DMS53 (cell line): ENCODE measurements at regions not wholly inside any gene's neighbourhood (a gene's known extent, or its start where the extent isn't known, plus 50 kb on each side); places are given as distances from the start of the nearest gene placed in this dataset.
"Not testable (repeated sequence)": the region's sequence is repeated elsewhere in the genome, so short reads cannot be mapped to it uniquely, and the experiment has no call there.

ENCODE experiments used
- DNase-seq: peaks from one replicate; lab custom pipeline; 2025; lab: John Stamatoyannopoulos, UW

GRCh38 chr6:140833408-140833807 lies 1299.3 kb upstream of the GJE1 start:
- DNase-seq, result no peak

DNA sequence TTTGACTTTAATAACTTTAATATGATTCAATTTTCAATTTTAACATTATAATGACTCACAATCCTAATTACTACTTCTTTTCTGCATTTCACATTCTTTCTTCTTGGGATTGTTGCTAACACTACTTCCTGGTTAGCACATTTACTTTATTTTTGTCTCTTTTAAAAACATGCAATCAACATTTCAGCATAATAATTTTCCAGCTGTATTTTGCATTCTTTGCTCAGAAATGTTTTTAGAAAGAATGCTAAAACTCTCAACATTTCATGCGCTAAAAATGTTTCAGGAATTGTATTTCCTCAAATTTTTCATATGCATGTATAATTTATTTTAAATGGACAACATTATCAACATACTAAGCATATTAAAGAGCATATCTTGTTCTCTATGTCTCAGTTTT lies 1302.1 kb upstream of the GJE1 start:
- no peak for DNase-seq

GRCh38 chr6:140828856-140829255 lies 1303.9 kb upstream of the GJE1 start:
- no peak for DNase-seq

DNA sequence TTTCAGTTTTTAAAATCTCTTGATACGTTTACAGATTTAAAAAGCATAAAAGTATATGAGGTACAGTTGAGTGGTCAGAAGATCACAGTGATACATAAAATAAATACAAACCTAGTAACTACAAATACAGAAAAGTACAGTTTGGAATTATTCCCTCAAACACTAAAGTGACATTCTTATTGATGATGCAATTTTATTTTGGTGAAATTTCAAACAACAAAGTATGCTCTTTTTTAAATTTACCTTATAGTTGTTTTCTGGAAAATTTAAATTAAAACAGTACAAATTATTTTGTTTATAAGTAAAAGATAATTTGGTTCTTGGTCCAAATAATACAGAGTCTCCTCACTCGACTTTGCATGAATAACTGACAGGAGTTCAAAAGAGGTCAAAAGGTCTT lies 1305.1 kb upstream of the GJE1 start:
- DNase-seq, result no peak

- no peak for DNase-seq
Observed at GRCh38 chr6:140825731-140826130, 1307.0 kb upstream of the GJE1 start.

GRCh38 chr6:140824595-140824994 lies 1308.1 kb upstream of the GJE1 start:
- DNase-seq, result no peak

- DNase-seq, result no peak
Observed at GRCh38 chr6:140821196-140821595, 1311.5 kb upstream of the GJE1 start.

DNA sequence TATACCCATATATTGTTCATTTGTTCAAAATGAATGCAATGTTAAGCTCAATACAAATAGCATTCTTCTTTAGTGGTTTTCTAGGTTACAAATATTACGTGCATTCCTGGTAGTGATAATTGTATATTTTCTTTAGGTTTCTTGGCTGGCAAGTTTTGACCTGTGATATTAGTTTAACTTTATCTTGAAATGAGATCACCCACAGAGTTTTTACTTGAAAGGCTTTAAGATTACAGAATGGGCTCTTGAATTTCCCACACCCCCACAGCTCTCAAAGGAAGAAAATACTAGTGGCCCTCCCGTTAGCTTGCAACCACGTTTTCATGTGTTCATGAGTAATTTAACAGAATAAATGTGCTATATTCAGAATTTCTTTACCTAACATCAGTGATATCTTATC lies 1315.5 kb upstream of the GJE1 start:
- DNase-seq, result no peak

DNA sequence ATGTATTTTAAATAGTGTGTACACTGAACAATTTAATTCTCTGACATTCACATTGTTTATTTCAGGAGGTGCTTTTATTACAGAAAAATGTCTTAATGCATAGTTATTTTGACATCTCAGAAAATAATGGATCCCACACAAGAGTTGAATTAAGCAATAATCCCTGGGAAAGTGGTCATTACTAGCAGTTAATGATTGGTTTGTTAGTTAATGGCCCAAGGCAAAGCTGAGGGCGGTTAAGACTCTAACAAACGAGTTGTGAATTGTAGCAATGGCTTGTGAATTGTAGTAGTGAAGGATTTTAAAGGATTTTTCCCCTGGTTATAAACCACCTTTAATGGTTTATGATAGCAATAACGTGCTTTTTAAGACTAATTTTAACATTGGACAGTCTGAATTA lies 1316.0 kb upstream of the GJE1 start:
- DNase-seq, result no peak

GRCh38 chr6:140812636-140813035 lies 1320.1 kb upstream of the GJE1 start:
- no peak for DNase-seq

DNA sequence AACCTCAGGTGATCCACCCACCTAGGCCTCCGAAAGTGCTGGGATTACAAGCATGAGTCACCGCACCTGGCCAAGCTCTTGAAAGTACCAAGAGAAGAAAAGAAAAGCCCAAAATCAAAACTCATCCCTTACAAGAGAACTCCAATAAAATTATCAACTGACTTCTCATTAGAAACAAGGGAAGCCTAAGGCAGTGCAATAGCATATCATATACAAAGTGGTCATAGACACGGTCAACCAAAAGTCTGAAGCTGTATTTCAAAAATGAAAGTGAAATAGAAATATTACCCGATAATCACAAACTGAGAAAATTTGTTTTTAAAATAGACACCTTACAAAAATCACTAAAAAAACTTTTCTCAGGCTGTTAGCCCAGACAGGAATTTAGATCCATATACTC lies 1321.1 kb upstream of the GJE1 start:
- DNase-seq, result no peak

- DNase-seq, result no peak
Observed at GRCh38 chr6:140809694-140810101, 1323.0 kb upstream of the GJE1 start.

- no peak for DNase-seq
Observed at GRCh38 chr6:140806431-140806830, 1326.3 kb upstream of the GJE1 start.

DNA sequence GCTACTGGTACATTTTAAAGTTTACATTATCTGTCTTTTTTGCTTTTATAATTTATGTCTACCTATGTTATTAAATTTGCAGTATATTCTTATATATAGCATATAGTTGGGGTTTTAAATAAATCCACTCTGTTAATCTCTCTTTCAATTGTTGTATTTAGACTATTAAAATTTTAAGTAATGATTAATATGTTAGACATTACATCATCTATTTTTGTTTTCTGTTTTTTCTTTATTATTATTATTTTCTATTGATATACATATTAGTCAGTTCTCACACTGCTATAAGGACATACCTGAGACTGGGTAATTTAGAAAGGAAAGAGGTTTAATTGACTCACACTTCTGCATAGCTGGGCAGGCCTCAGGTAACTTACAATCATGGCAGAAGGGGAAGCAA lies 1338.2 kb upstream of the GJE1 start:
- DNase-seq, result no peak

- no peak for DNase-seq
Observed at GRCh38 chr6:140790109-140790508, 1342.6 kb upstream of the GJE1 start.

GRCh38 chr6:140789466-140789865 lies 1343.3 kb upstream of the GJE1 start:
- DNase-seq, result no peak

DNA sequence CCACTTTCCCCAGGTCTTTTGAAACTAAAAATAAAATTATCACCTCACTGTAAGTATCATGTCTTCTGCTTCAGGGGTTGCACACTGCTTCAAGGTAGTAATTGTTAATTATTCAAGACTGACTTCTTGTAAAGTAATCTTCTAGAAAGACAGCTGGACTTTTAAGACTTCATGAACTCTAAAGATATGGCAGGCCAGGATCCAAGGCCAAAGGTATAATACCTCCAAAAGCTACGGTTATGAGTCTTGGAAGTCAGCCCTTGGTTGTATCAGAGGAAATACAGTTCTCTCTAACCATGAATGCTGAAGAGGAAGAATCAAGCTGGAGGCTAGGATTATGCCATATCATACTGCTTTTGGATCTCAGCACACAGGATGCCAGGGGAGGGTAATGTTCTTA lies 1346.8 kb upstream of the GJE1 start:
- no peak for DNase-seq

DNA sequence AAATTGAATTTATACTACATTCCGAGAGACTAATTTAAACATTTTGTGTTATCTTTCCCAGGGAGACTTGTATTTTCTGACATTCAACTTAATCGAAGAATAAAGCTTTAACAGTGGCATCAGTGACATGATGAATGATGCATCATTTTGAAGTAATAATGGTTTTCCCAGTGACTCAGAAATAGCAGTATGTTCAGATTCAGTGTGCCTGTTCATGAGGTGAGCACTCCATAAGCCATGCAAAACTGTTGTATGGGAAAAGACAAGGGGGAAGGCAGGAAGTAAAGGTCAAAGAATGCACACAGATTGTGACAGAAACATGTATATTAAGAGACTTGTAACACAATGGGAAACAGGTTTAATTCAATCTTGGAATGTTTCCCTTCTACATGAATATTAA lies 1348.2 kb upstream of the GJE1 start:
- no peak for DNase-seq

DNA sequence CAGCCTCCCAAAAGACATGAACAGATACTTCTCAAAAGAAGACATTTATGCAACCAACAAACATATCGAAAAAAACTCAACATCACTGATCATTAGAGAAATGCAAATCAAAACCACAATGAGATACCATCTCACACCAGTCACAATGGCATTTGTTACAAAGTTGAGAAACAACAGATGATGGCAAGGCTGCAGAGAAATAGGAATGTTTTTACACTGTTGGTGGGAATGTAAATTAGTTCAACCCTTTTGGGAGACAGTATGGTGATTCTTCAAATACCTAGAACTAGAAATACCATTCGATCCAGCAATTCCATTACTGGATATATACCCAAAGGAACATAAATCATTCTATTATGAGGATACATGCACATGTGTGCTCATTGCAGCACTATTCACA lies 1349.2 kb upstream of the GJE1 start:
- not testable (repeated sequence) for DNase-seq

DNA sequence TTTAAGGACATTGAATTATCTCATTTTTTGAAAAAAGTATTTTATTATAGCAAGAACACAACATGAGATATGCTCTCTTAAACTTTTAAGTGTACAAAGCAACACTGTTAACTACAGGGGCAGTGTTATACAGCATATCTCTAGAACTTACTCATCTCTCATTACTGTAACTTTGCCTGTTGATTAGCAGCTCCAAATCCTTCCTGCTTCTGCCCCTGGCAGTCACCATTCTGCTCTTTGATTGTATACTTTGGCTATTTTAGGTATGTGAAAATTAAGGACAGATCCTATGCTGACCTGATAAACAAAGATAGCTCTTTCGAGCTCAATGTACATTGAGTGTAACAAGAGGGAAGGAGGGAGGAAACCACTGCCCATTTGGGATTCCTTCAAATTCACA lies 1349.8 kb upstream of the GJE1 start:
- no peak for DNase-seq

DNA sequence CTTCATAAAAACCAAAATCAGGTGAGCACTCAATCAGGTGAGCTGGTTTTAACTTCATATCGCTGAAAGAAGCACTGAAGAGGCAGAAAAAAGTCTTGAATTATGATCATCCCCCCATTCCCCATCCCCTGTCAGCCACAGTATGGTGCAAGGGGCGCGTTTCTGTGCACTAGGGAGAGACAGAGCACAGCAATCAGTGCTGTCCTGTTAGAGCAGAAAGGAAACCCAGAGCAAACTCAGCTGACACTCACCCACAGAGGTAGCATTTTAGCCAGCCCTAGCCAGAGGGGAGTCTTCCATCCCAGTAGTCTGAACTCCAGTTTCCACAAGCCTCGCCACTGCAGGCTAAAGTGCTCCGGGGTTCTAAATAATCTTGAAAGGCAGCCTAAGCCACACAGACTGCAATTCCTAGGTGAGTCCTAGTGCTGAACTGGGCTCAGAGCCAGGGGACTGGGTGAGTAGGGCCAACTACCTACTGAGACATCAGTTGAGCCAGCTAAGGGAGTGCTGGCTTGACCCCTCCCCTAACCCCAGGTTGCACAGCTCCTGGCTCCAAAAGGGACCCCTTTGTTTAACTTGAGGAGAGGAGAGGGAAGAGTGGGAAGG lies 1352.6 kb upstream of the GJE1 start:
- DNase-seq, result no peak

DNA sequence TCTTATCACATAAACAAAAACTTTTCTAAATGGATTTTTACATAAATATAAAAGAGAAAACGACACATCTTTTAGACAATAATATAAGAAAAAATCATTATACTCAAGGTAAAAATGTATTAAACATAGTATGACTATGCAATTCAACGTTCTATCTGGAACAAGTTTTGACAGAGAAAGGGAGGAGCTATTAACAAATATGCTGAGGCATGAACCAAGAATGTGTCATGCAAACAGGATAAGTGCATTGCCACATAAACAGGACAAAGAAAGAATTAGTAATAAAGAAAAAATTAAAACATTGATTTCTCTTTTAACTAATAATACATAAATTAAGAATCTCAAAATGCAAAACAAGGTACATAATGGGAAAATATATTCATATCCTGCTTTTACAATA lies 1353.4 kb upstream of the GJE1 start:
- DNase-seq, result no peak

DNA sequence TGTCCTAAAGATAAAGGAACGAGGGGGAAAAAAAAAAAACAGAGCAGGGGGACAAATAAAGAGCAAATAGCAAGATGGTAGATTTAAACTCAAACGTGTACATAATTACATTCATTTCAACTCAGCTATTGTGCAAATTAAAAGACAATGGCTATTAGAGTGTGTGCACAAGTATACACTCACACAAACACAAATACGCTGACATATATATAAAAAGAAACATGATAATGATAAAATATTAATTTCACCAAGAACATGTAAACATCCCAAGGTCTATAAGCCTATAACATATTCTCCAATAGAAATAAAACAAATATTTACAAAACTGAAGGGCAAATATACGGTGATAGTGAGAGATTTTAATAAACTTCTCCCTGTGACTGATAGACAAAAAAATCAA lies 1354.9 kb upstream of the GJE1 start:
- no peak for DNase-seq

DNA sequence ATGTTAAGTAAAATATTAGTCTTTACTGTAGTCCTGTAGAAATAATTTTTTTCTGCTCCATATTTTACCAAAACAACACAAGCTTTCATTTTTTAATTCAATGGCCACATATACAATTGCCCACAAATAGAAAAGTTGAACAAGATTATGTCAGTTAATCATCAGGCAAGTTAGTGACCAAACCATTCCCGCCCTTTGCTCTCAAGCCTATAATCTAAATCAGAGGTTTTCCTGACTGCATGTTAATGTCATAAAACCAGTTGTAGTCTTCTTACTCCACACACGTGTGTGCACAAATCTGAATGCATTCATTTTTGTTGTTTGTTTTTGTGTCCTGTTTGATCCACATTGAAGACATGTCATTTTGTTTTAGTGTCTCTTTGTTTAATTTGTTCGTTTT lies 1357.7 kb upstream of the GJE1 start:
- DNase-seq, result no peak

DNA sequence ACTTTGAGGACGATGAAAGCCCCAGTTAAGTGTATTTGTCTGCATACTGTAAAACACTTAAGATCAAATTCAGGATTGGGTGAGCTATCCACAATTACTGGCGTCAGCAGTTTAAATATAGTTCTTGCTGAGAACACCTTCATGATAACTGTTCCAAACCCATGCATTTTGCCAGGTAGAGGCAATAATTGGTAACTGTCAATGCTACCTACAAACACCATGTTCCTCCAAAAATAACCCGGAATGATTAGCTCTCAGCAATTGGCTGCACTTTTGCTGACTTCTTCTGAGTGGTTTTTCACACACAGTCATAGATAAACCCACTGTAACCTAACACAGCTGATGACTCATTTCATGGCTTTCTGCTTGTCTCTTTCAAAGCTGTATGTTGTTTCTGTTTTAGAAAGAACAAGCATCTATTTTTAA lies 1358.6 kb upstream of the GJE1 start:
- peak; percentile 82 for DNase-seq
